Breast epithelium (tissue), 3 donors: ENCODE measurements at regions not wholly inside any gene's neighbourhood (a gene's known extent, or its start where the extent isn't known, plus 50 kb on each side); places are given as distances from the start of the nearest gene placed in this dataset.

Experiments used
- CTCF ChIP-seq, 3 donors: fragments of 450-650 bp; IDR thresholded peaks; one replicate each; pipeline ENCODE4 v1.5.1; 2016 to 2017; ENCODE audit warnings: antibody characterized with exemption in 3 of 3, mild to moderate bottlenecking in 3 of 3, moderate library complexity in 3 of 3
- POLR2AphosphoS5 ChIP-seq, 3 donors: sonication (generic); formaldehyde crosslinking; IDR thresholded peaks; one replicate each; pipeline ENCODE4 v1.6.1; 2017; ENCODE audit warnings: antibody characterized with exemption in 3 of 3

GRCh38 chrX:9326369-9326768 is 138.5 kb upstream of the TBL1X start:
- TF ChIP-seq CTCF (IDR thresholded peaks at IDR 0.05): no peak
- TF ChIP-seq POLR2AphosphoS5 (IDR thresholded peaks at IDR 0.05): no peak
